Activated T-helper 17 cell treated with anti-CD3 and anti-CD28 coated beads, Interleukin-2, amount 50 U/mL, for 72 hours (primary cell): ENCODE measurements at regions not wholly inside any gene's neighbourhood (a gene's known extent, or its start where the extent isn't known, plus 50 kb on each side); places are given as distances from the start of the nearest gene placed in this dataset.
"Not testable (repeated sequence)": the region's sequence is repeated elsewhere in the genome, so short reads cannot be mapped to it uniquely, and the experiment has no call there.

ENCODE experiments used
- ATAC-seq: fragments of 150-1000 bp; cut with Tn5 transposase; replicated peaks from 2 replicates; pipeline ENCODE4 v1.10.0; 2021; ENCODE audit warnings: mild to moderate bottlenecking, moderate library complexity
- H3K27ac Mint-ChIP-seq: one replicate; pipeline ENCODE4 v1.8.0; 2022; ENCODE audit warnings: mixed read lengths
- H3K27me3 Mint-ChIP-seq: one replicate; pipeline ENCODE4 v1.8.0; 2022; ENCODE audit warnings: mixed read lengths
- H3K36me3 Mint-ChIP-seq: one replicate; pipeline ENCODE4 v1.8.0; 2022; ENCODE audit warnings: low read depth, mild to moderate bottlenecking, mixed read lengths
- H3K4me1 Mint-ChIP-seq: one replicate; pipeline ENCODE4 v1.8.0; 2022; ENCODE audit warnings: mixed read lengths
- H3K4me3 Mint-ChIP-seq: one replicate; pipeline ENCODE4 v1.8.0; 2022; ENCODE audit warnings: mild to moderate bottlenecking, mixed read lengths
- H3K9me3 Mint-ChIP-seq: one replicate; pipeline ENCODE4 v1.8.0; 2022; ENCODE audit warnings: mixed read lengths

DNA sequence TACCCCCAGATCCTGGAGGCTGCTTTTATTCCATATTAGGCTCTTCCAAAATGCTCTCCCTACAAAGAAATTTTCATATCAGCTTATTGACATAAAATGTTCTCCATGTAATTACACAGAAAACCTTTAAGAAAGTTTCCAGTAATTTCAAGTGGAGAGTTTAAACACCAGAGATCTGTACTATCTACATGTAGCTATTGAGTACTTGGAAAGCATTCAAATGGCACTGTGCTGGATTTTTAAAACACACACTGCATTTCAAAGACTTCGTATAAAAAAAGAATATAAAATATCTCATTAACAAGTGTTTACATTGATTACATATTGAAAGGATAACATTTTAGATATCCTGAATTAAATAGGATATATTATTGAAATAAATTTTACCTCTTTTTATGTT lies 182.4 kb upstream of the ZNF521 start:
- Mint-ChIP-seq H3K9me3 (peaks cover 4% of the 10 kb centered on the region), H3K27ac (no peak overlapping the region), H3K4me3 (no peak overlapping the region), H3K36me3 (no peaks in the 10 kb centered on the region), H3K27me3 (no peaks in the 10 kb centered on the region), H3K4me1 (no peaks in the 10 kb centered on the region)
- ATAC-seq = no peak

DNA sequence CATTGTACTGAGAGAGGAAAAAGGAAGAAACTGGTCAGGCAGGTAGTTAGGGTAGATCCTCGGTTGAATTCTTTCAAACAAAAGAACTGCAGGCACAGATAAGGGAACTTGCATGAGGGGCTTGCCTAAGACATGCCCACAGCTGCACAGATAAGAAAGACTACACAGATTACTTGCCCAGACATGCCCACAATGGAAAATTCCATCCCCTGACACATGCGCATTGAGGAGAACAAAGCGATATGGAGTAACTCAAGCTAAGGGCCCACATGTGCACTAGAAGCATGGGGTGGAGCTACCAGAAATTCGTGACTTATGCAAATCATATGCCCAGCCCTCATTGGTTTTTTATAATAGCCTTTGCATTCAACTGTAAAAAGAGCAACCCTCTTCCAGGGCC lies 181.3 kb upstream of the ZNF521 start:
- Mint-ChIP-seq H3K4me1 (no peaks in the 10 kb centered on the region), H3K27me3 (no peaks in the 10 kb centered on the region), H3K4me3 (no peak overlapping the region), H3K9me3 (peaks cover 4% of the 10 kb centered on the region), H3K36me3 (no peaks in the 10 kb centered on the region), H3K27ac (no peak overlapping the region)
- no peak for ATAC-seq

DNA sequence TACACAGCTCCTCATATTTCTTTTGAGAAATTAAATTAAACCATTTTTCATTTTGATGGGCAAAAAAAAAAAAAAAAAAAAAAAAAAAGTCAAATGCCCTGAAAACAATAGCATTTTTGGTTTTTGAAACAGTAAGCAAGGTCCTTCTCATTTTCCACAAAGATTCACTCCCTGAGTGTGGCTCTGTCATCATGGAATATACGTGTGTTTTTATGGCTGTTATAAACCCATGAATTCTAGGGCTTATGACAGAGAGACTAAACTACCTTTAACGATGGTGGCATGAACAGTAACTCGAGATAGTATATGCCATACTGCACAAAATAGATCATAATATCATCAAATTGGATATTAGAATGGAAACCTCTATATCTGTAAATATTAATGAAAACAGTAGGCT lies 179.2 kb upstream of the ZNF521 start:
- Mint-ChIP-seq H3K4me1 (no peaks in the 10 kb centered on the region), H3K27ac (no peak overlapping the region), H3K4me3 (no peak overlapping the region), H3K27me3 (peaks cover 4% of the 10 kb centered on the region), H3K9me3 (peaks cover 4% of the 10 kb centered on the region), H3K36me3 (no peaks in the 10 kb centered on the region)
- ATAC-seq = no peak

DNA sequence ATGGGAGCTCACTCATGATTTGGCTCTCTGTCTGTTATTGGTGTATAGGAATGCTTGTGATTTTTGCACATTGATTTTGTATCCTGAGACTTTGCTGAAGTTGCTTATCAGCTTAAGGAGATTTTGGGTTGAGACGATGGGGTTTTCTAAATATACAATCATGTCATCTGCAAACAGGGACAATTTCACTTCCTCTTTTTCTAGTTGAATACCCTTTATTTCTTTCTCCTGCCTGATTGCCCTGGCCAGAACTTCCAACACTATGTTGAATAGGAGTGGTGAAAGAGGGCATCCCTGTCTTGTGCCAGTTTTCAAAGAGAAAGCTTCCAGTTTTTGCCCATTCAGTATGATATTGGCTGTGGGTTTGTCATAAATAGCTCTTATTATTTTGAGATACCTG lies 173.8 kb upstream of the ZNF521 start:
- ATAC-seq = not testable (repeated sequence)

DNA sequence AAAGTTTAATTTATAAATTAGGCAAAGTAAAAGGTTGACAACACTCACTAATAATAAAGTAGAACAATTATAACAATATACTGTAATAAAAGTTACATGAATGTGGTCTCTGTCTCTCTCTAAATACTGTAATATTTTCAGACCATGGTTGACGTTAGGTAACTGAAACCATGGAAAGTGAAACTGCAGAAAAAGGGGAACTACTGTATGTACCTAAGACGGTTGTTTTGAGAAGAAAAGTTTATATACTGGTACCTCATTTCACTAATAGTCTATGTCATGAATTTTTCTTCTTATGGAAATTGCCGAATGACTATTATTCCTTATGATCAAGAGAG lies 166.7 kb upstream of the ZNF521 start:
- ATAC-seq = no peak
- no peaks in the 10 kb centered on the region for H3K36me3 Mint-ChIP-seq
- no peaks in the 10 kb centered on the region for H3K27me3 Mint-ChIP-seq
- no peak overlapping the region for H3K27ac Mint-ChIP-seq
- H3K4me3 Mint-ChIP-seq = no peak overlapping the region
- H3K9me3 Mint-ChIP-seq = no peaks in the 10 kb centered on the region
- no peaks in the 10 kb centered on the region for H3K4me1 Mint-ChIP-seq

More for the DNA sequence above, 173.8 kb upstream of the ZNF521 start:
- not testable (repeated sequence) for H3K4me1 Mint-ChIP-seq, H3K36me3 Mint-ChIP-seq, H3K4me3 Mint-ChIP-seq, H3K27ac Mint-ChIP-seq, H3K9me3 Mint-ChIP-seq, H3K27me3 Mint-ChIP-seq

DNA sequence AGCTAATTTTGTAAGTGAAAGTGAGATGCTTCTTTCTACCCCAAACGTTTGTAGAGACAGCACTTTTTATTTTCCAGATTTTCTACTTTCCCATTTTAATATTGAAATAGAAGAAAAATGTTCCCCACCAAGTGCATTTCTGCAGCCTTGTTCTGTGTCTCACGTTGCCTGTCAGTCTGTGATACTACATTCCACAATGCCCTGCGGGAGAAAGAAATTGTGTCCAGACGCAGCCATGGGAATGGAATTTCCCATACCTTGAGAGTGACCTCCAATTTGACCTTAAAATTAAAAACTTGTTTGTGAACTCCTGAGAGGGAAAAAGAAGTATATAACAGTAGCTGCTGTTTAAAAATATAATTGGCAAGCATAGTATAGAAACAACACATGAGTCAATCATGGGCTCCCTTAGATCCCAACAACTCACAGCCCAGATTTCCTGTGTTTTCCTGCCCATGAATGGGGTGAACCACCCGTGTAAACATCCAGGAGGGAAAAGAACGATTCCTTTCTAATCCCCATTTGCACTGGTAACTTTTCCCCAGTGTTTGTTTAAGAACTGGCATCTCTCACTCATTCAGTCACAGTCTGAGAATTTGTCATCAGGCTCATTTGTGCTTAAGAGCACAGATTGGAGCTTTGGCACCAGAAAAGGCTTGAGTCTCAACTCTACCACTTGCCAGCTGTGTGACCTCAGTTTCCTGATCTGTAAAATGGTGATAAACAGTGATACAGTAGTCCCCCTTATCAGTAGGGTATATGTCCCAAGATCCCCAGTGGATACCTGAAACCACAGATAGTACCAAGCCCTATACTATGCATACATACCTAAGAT lies 166.1 kb upstream of the ZNF521 start:
- Mint-ChIP-seq H3K4me1 (no peaks in the 10 kb centered on the region), H3K27me3 (no peaks in the 10 kb centered on the region), H3K27ac (no peak overlapping the region), H3K9me3 (no peaks in the 10 kb centered on the region), H3K4me3 (no peak overlapping the region), H3K36me3 (no peaks in the 10 kb centered on the region)
- ATAC-seq = no peak

DNA sequence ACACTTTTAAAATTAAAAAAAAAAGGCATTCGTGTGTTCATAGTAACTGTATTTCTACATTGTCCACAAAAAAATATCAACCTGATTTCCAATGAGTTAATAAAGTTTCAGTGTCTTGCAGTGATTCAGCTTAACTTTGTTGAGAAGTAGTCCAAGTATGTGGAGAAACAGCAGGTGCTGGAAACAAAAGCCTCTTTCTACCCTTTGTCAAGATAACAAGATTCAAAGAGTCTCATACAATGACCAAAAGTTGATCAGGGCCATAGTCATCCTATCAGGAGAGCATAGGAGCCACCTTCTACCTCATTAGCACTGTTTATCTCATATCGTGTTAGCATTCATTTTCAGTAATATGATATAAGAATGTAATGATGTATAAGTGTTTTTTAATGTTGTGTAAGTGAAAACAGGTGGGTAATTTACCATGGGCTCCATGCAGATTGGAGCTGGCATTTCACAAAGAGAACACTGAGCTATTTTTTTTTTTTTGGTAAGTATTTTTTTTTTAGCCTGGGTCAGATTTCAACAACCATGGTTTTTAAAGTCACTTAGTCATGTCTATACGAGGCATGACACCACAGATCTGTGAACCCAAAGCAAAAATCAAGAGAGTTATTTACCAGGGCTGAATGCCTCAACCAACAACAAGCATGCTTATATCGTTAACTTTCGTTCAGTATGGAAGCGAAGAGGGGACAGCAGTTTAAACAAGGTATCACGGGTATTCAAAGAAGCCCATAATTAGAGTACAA lies 165.0 kb upstream of the ZNF521 start:
- Mint-ChIP-seq H3K9me3 (no peaks in the 10 kb centered on the region), H3K27me3 (no peaks in the 10 kb centered on the region), H3K4me3 (no peak overlapping the region), H3K4me1 (no peaks in the 10 kb centered on the region), H3K27ac (no peak overlapping the region), H3K36me3 (no peaks in the 10 kb centered on the region)
- ATAC-seq = no peak

DNA sequence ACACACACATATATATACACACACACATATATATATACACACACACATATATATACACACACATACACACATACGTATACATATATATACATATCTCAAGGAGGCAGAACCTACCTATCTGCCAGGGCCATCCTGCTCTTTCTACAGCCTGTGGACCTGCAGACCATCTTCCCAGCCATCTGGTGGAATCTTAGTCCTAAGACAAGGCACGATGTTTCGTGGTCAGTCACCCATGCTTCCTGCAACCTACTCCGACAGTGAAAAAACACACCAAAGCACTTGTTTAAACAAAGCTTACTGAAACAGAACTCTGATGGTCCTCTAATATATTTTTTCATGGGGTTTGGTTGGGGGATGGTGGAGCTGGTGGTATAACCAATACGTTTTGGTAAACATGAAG lies 164.2 kb upstream of the ZNF521 start:
- Mint-ChIP-seq H3K4me1 (no peaks in the 10 kb centered on the region), H3K27me3 (no peaks in the 10 kb centered on the region), H3K9me3 (no peaks in the 10 kb centered on the region), H3K36me3 (no peaks in the 10 kb centered on the region), H3K4me3 (no peak overlapping the region), H3K27ac (no peak overlapping the region)
- no peak for ATAC-seq

DNA sequence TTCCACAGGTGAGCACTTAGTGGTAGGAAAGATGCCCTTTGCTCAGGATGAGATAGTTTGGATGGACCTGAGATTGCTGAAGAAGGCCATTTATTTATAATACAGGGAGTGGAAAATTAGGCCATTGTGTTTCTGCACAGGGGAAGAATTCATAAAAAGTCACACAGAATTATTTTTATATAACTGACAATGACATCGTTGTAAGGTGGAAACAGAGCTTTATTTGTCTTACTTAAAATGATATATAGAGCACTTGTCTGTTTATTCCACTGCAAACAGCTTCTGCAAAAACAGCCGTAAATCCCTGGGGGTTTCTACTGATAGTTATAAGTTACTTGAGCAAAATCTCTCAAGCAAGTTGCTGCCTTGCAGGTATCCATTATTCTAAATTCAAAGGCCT lies 158.1 kb upstream of the ZNF521 start:
- Mint-ChIP-seq H3K4me3 (no peak overlapping the region), H3K27me3 (peaks cover 3% of the 10 kb centered on the region), H3K4me1 (no peaks in the 10 kb centered on the region), H3K27ac (no peak overlapping the region), H3K9me3 (peaks cover 7% of the 10 kb centered on the region), H3K36me3 (no peaks in the 10 kb centered on the region)
- no peak for ATAC-seq

DNA sequence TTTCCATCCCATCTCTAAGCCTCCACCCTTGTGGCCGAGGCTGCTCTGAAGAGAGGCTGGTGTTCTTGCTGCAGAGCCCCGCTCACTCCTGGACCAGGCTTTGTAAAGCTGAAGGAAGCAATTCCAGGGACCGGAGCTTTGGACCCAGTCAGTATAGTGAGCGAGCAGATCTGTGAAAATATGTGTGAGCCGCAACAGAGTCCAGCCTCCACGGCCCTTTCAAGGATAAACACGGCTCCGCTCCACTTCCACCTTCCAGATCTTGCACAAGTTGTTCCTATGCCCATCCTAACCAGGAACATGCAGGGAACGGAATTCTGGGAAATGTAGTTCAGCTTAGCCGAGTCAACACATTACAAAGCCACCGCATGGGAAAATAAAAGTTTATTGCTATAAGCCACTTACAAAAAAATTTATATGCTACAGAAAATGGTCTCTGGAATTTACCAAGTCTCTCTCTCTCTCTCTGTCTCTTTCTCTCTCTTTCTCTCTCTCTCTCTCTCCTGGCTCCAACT lies 151.7 kb upstream of the ZNF521 start:
- Mint-ChIP-seq H3K4me1 (no peaks in the 10 kb centered on the region), H3K36me3 (no peaks in the 10 kb centered on the region), H3K4me3 (no peak overlapping the region), H3K27ac (no peak overlapping the region), H3K9me3 (peaks cover 4% of the 10 kb centered on the region), H3K27me3 (peaks cover 8% of the 10 kb centered on the region)
- ATAC-seq = no peak

DNA sequence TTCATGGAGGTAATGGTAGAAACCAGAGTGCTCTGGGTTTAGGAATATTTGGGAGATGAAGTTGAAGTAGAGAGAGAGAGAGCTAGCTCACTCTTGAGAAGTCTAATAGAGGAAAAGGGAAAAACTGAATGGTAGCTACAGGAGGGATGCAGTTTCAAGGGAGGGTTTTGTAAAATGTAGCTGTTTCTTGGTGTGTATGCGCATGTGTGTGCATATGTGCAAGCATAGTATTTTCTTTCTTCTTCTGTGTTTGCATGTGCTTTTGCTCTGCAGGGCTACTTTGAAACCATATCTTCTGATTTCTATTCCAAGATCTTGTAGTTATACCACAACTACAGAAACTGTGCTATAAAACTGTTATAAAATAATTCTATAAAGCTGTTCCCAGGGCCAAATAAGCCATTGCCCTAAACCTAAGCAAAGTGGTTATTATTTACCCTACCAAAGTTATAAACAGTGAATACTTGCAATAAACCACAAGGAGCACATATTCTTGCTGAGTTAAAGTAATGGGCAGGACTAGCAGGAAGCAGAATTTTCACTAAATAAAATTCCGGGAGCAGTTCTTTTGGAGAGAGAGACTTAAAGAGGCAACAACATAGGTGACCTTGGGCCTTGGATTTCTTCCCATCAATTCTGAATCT lies 145.3 kb upstream of the ZNF521 start:
- no peak overlapping the region for H3K27ac Mint-ChIP-seq
- ATAC-seq = no peak
- no peak overlapping the region for H3K4me3 Mint-ChIP-seq
- H3K4me1 Mint-ChIP-seq = no peaks in the 10 kb centered on the region
- no peaks in the 10 kb centered on the region for H3K27me3 Mint-ChIP-seq
- no peaks in the 10 kb centered on the region for H3K36me3 Mint-ChIP-seq
- peaks cover 3% of the 10 kb centered on the region for H3K9me3 Mint-ChIP-seq

DNA sequence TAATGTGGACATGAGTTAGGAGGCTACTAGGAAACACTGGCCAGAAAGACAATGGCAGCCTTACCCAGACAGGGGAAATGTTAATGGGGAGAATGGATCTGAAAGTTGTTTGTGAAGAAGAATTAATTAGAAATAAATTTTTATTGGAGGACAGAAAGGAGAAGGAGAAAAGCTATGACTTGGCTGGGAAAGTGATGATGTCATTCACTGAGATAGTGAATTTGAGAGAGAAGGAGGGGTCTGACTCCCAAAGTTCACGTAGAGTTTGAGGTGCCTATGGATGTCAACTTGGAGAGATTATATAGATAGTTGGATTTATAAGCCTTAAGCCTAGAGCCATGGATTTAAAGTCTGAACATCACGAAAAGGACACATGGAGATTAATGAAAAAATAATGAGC lies 144.6 kb upstream of the ZNF521 start:
- H3K4me1 Mint-ChIP-seq = no peaks in the 10 kb centered on the region
- no peak for ATAC-seq
- H3K9me3 Mint-ChIP-seq = peaks cover 3% of the 10 kb centered on the region
- H3K27me3 Mint-ChIP-seq = no peaks in the 10 kb centered on the region
- H3K36me3 Mint-ChIP-seq = no peaks in the 10 kb centered on the region
- no peak overlapping the region for H3K4me3 Mint-ChIP-seq
- no peak overlapping the region for H3K27ac Mint-ChIP-seq

DNA sequence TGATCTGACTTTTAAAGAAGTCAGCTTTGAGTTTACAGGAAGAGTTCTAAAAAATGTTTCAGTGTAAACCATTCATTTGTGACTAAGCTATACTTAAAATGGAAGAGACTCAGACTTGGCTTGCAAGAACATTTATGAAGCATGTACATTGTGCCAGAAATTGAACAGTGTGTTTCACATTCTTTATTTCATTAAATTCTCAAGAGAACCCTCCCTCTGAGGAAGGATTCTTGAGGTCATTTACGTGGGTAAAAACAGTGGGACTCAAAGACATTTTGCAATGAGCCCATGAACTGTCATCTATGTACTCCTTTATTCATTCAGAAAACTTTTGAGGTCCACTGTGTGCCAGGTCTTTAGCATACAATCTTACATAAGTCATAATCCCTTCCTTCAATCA lies 143.6 kb upstream of the ZNF521 start:
- ATAC-seq = no peak
- Mint-ChIP-seq H3K36me3 (no peaks in the 10 kb centered on the region), H3K27ac (no peak overlapping the region), H3K9me3 (peaks cover 7% of the 10 kb centered on the region), H3K4me1 (no peaks in the 10 kb centered on the region), H3K4me3 (no peak overlapping the region), H3K27me3 (no peaks in the 10 kb centered on the region)

DNA sequence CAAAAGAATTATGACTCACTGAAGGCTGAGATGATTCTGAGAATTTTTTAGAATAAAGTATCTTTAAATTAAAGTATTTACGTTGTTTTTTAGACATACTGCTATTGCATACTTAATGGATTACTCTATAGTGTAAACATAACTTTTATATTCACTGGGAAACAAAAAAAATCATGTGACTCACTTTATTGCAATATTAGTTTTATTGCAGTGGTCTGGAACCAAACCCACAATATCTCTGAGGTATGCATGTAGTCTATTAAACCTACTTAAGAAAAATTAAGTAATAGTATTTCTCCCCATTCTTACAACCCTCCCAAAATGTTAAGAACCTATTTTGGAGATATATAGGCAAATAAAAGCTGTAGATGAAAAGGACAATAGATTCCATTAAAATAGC lies 142.9 kb upstream of the ZNF521 start:
- no peak for ATAC-seq
- Mint-ChIP-seq H3K27ac (no peak overlapping the region), H3K9me3 (peaks cover 7% of the 10 kb centered on the region), H3K4me1 (no peaks in the 10 kb centered on the region), H3K4me3 (no peak overlapping the region), H3K36me3 (no peaks in the 10 kb centered on the region), H3K27me3 (no peaks in the 10 kb centered on the region)

DNA sequence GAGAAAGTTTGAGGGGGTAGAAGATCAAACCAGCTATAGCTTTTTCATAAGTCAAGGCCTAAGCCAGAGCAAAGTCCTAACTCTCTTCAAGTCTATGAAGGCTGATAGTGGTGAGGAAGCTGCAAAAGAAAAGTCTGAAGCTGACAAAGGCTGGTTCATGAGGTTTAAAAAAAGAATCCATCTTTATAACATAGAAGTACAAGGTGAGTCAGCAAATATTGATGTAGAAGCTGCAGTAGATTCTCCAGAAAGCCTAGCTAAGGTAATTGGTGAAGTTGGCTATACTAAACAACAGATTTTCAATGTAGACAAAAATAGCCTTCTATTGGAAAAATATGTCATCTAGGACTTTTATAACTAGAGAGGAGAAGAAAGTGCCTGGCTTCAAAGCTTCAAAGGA lies 141.4 kb upstream of the ZNF521 start:
- Mint-ChIP-seq H3K36me3 (no peaks in the 10 kb centered on the region), H3K4me1 (no peaks in the 10 kb centered on the region), H3K9me3 (peaks cover 7% of the 10 kb centered on the region), H3K4me3 (no peak overlapping the region), H3K27me3 (no peaks in the 10 kb centered on the region), H3K27ac (no peak overlapping the region)
- ATAC-seq = no peak
